Fibroblast of lung (primary cell): ENCODE measurements at regions not wholly inside any gene's neighbourhood (a gene's known extent, or its start where the extent isn't known, plus 50 kb on each side); places are given as distances from the start of the nearest gene placed in this dataset.

Experiments
- DNase-seq, 2 donors: peaks; one replicate each; pipeline versions ENCODE4 v3.0.0 to v3.0.0-alpha.2; 2010; ENCODE audit warnings: low read depth in 2 of 2
- H2AFZ ChIP-seq: 2 replicates; pipeline ENCODE4 v1.5.1; 2012; ENCODE audit warnings: low read length, control low read depth, inconsistent platforms
- H3K27ac ChIP-seq: 2 replicates; pipeline ENCODE4 v1.5.1; 2011; ENCODE audit warnings: low read length, control low read depth; ENCODE audit not compliant: insufficient read depth
- H3K27me3 ChIP-seq: 2 replicates; pipeline ENCODE4 v1.5.1; 2011; ENCODE audit warnings: mild to moderate bottlenecking, low read length; ENCODE audit not compliant: control insufficient read depth, insufficient read depth
- H3K36me3 ChIP-seq: 2 replicates; pipeline ENCODE4 v1.5.1; 2011; ENCODE audit warnings: low read length; ENCODE audit not compliant: control insufficient read depth, insufficient read depth
- H3K4me1 ChIP-seq: 2 replicates; pipeline ENCODE4 v1.5.1; 2011; ENCODE audit warnings: low read length; ENCODE audit not compliant: control insufficient read depth, insufficient read depth; ENCODE audit errors: extremely low read depth
- H3K4me2 ChIP-seq: 2 replicates; pipeline ENCODE4 v1.5.1; 2011; ENCODE audit warnings: low read length, control low read depth; ENCODE audit not compliant: insufficient read depth; ENCODE audit errors: extremely low read depth
- H3K4me3 ChIP-seq, 4 experiments: fragments of 200-600 bp in 1 of 4; sonication (generic) in 1 of 4; replicated peaks in 1 of 4; 2 replicates each; pipeline ENCODE4 v1.5.1; 2011 to 2016; ENCODE audit warnings: low read length in 4 of 4, low read depth in 3 of 4, mild to moderate bottlenecking in 3 of 4, control low read depth in 2 of 4, inconsistent platforms in 1 of 4, mixed read lengths in 1 of 4; ENCODE audit not compliant: insufficient read depth in 1 of 4; ENCODE audit errors: control extremely low read depth in 1 of 4
- H3K79me2 ChIP-seq: 2 replicates; pipeline ENCODE4 v1.5.1; 2012; ENCODE audit warnings: mild to moderate bottlenecking, low read length, inconsistent platforms; ENCODE audit not compliant: control insufficient read depth, insufficient read depth
- H3K9ac ChIP-seq: 2 replicates; pipeline ENCODE4 v1.5.1; 2011; ENCODE audit warnings: mild to moderate bottlenecking, low read length, control low read depth; ENCODE audit not compliant: insufficient read depth
- H3K9me3 ChIP-seq: 2 replicates; pipeline ENCODE4 v1.5.1; 2012; ENCODE audit warnings: low read depth, low read length; ENCODE audit not compliant: control insufficient read depth, insufficient read depth
- H4K20me1 ChIP-seq: 2 replicates; pipeline ENCODE4 v1.5.1; 2011; ENCODE audit warnings: low read length; ENCODE audit not compliant: control insufficient read depth, insufficient read depth; ENCODE audit errors: extremely low read depth
- EZH2 ChIP-seq: IDR thresholded peaks from 2 replicates; pipeline ENCODE4 v1.5.1; 2012; ENCODE audit warnings: low read length, control low read depth, mild to moderate bottlenecking; ENCODE audit errors: missing control alignments
- TF ChIP-seq, protein P1 (sequence below), 2 donors: IDR thresholded peaks in 1 of 2; conservative IDR thresholded peaks in 1 of 2; 1 replicate in 1 of 2; 2 replicates in 1 of 2; pipeline ENCODE4 v1.5.1; 2011 to 2012; ENCODE audit warnings: low read length in 2 of 2, control low read depth in 1 of 2, inconsistent platforms in 1 of 2, low read depth in 1 of 2, mild to moderate bottlenecking in 1 of 2

GRCh38 chrX:140362861-140363260 is 142.0 kb downstream of the SOX3 start:
- H3K4me3 ChIP-seq, result no peak overlapping the region
- no peaks in the 10 kb centered on the region for H3K9me3 ChIP-seq
- no peaks in the 10 kb centered on the region for H3K36me3 ChIP-seq
- no peak overlapping the region for H3K27ac ChIP-seq
- H3K4me2 ChIP-seq, result no peak overlapping the region
- H3K4me1 ChIP-seq, result no peaks in the 10 kb centered on the region
- H3K79me2 ChIP-seq, result no peaks in the 10 kb centered on the region
- no peak overlapping the region for H2AFZ ChIP-seq
- TF ChIP-seq EZH2, result no peak
- TF ChIP-seq, protein P1, sequence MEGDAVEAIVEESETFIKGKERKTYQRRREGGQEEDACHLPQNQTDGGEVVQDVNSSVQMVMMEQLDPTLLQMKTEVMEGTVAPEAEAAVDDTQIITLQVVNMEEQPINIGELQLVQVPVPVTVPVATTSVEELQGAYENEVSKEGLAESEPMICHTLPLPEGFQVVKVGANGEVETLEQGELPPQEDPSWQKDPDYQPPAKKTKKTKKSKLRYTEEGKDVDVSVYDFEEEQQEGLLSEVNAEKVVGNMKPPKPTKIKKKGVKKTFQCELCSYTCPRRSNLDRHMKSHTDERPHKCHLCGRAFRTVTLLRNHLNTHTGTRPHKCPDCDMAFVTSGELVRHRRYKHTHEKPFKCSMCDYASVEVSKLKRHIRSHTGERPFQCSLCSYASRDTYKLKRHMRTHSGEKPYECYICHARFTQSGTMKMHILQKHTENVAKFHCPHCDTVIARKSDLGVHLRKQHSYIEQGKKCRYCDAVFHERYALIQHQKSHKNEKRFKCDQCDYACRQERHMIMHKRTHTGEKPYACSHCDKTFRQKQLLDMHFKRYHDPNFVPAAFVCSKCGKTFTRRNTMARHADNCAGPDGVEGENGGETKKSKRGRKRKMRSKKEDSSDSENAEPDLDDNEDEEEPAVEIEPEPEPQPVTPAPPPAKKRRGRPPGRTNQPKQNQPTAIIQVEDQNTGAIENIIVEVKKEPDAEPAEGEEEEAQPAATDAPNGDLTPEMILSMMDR (conservative IDR thresholded peaks at IDR 0.05 in 1 of 2, IDR thresholded peaks at IDR 0.05 in 1 of 2; ENCODE audit: low read depth in 1 of 2, low read length in 2 of 2), result no peak
- no peak for DNase-seq
- no peaks in the 10 kb centered on the region for H4K20me1 ChIP-seq
- no peaks in the 10 kb centered on the region for H3K27me3 ChIP-seq
- H3K9ac ChIP-seq, result no peak overlapping the region

- H3K9ac ChIP-seq, result no peak overlapping the region
- H3K27me3 ChIP-seq, result no peaks in the 10 kb centered on the region
- H3K4me1 ChIP-seq, result no peaks in the 10 kb centered on the region
- H3K9me3 ChIP-seq, result no peaks in the 10 kb centered on the region
- no peak for DNase-seq
- TF ChIP-seq, protein P1 (conservative IDR thresholded peaks at IDR 0.05 in 1 of 2, IDR thresholded peaks at IDR 0.05 in 1 of 2; ENCODE audit: low read depth in 1 of 2, low read length in 2 of 2), result no peak
- TF ChIP-seq EZH2, result no peak
- no peak overlapping the region for H3K27ac ChIP-seq
- H3K79me2 ChIP-seq, result no peaks in the 10 kb centered on the region
- no peaks in the 10 kb centered on the region for H4K20me1 ChIP-seq
- H3K4me3 ChIP-seq, result no peak overlapping the region
- H3K36me3 ChIP-seq, result no peaks in the 10 kb centered on the region
- no peak overlapping the region for H3K4me2 ChIP-seq
- no peak overlapping the region for H2AFZ ChIP-seq
Observed at GRCh38 chrX:140360924-140361323, 143.9 kb downstream of the SOX3 start.

DNA sequence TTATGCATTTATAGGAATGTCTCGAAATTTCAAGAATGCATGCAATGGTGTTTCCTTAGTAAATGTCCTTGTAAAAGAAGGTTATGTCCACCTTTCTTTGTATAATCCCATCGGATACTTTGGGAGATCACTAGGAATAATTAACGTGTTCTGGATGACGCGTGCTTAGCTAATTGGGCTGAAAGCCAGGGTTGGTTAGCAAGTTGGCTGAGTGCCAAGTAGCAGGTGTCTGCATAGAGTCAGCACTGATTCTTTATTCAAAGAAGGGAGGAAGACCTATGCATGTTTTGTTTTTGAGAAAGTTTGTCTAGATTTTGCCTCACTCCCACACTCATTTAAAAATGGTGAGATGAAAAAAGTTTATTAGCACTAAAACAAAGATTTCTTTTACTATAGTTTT is 144.6 kb downstream of the SOX3 start:
- Histone ChIP-seq H3K27me3 (no peaks in the 10 kb centered on the region), H2AFZ (no peak overlapping the region), H3K9ac (no peak overlapping the region), H3K4me3 (no peak overlapping the region), H3K27ac (no peak overlapping the region), H3K4me2 (no peak overlapping the region), H3K9me3 (no peaks in the 10 kb centered on the region), H3K4me1 (no peaks in the 10 kb centered on the region), H4K20me1 (no peaks in the 10 kb centered on the region), H3K79me2 (no peaks in the 10 kb centered on the region), H3K36me3 (no peaks in the 10 kb centered on the region)
- TF ChIP-seq EZH2, result no peak
- TF ChIP-seq, protein P1 (conservative IDR thresholded peaks at IDR 0.05 in 1 of 2, IDR thresholded peaks at IDR 0.05 in 1 of 2; ENCODE audit: low read depth in 1 of 2, low read length in 2 of 2), result no peak
- no peak for DNase-seq
